ENCODE measurements at regions not wholly inside any gene's neighbourhood (a gene's known extent, or its start where the extent isn't known, plus 50 kb on each side); places are given as distances from the start of the nearest gene placed in this dataset.

DNA sequence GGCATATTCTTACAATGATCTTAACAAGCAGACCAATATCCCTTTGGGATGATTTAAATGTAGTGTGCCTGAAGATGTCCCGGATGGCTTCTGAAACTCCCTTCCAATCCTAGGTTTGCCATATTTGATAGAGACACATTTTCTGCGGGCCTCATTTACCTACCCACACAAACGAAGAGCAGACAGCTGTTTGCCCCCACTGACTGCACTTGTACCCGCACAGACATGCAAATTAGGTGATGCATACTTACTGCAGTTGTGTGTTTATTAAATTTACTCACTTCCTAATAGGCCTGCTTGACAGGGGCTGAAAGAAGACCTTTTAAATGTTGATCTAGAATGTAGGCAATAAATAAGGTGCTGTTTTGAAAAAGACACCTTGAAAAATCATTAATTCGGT lies 257.9 kb upstream of the RRP15 start:
- no peaks in the 10 kb centered on the region for H3K36me3 ChIP-seq (replicated peaks)
- no peak overlapping the region for H3K27ac ChIP-seq
- H3K27me3 ChIP-seq (replicated peaks): no peaks in the 10 kb centered on the region
- H3K4me3 ChIP-seq (ENCODE audit: low read depth, low read length): no peak overlapping the region
- DNase-seq: no peak
- in situ Hi-C loops (cut with HindIII; ENCODE audit: low pct_ligation_motif_present, low sequenced_read_pairs): no loop called here
- TF ChIP-seq CTCF (IDR thresholded peaks at IDR 0.05; ENCODE audit: low read depth, low read length, missing control alignments): no peak

- no peaks in the 10 kb centered on the region for H3K27me3 ChIP-seq (replicated peaks)
- no peak for TF ChIP-seq CTCF (IDR thresholded peaks at IDR 0.05; ENCODE audit: low read depth, low read length, missing control alignments)
- no peak overlapping the region for H3K27ac ChIP-seq
- in situ Hi-C loops (cut with HindIII; ENCODE audit: low pct_ligation_motif_present, low sequenced_read_pairs): no loop called here
- no peak for DNase-seq
- H3K4me3 ChIP-seq (ENCODE audit: low read depth, low read length): no peak overlapping the region
- no peaks in the 10 kb centered on the region for H3K36me3 ChIP-seq (replicated peaks)
These were observed 254.2 kb upstream of the RRP15 start for GRCh38 chr1:218030846-218031245.

DNA sequence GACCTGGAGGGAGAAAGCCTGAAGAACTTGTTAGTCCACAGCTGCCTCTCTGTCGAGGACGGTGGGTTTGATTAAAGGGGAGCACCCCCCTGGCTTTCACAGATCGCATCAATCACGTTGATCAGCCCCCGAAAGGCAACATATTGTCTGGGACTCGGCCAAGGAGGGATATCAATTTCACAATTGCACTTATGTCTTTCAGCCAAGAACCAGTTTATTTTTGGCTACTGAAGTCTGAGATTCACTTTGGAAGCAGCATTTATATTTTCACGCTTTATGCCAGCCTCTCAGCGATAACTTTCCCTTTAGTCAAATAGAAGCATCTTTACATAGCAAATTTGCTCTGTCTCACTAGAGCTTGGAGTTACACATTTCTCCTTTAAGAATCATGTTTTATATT lies 253.2 kb upstream of the RRP15 start:
- H3K27ac ChIP-seq: no peak overlapping the region
- no peaks in the 10 kb centered on the region for H3K27me3 ChIP-seq (replicated peaks)
- no peak for TF ChIP-seq CTCF (IDR thresholded peaks at IDR 0.05; ENCODE audit: low read depth, low read length, missing control alignments)
- H3K4me3 ChIP-seq (ENCODE audit: low read depth, low read length): no peak overlapping the region
- DNase-seq: no peak
- in situ Hi-C loops (cut with HindIII; ENCODE audit: low pct_ligation_motif_present, low sequenced_read_pairs): no loop called here
- H3K36me3 ChIP-seq (replicated peaks): no peaks in the 10 kb centered on the region

- H3K27ac ChIP-seq: no peak overlapping the region
- H3K4me3 ChIP-seq (ENCODE audit: low read depth, low read length): no peak overlapping the region
- TF ChIP-seq CTCF (IDR thresholded peaks at IDR 0.05; ENCODE audit: low read depth, low read length, missing control alignments): no peak
- H3K27me3 ChIP-seq (replicated peaks): no peaks in the 10 kb centered on the region
- DNase-seq: no peak
- in situ Hi-C loops (cut with HindIII; ENCODE audit: low pct_ligation_motif_present, low sequenced_read_pairs): no loop called here
- no peaks in the 10 kb centered on the region for H3K36me3 ChIP-seq (replicated peaks)
These were observed 250.6 kb upstream of the RRP15 start for GRCh38 chr1:218034468-218034867.

DNA sequence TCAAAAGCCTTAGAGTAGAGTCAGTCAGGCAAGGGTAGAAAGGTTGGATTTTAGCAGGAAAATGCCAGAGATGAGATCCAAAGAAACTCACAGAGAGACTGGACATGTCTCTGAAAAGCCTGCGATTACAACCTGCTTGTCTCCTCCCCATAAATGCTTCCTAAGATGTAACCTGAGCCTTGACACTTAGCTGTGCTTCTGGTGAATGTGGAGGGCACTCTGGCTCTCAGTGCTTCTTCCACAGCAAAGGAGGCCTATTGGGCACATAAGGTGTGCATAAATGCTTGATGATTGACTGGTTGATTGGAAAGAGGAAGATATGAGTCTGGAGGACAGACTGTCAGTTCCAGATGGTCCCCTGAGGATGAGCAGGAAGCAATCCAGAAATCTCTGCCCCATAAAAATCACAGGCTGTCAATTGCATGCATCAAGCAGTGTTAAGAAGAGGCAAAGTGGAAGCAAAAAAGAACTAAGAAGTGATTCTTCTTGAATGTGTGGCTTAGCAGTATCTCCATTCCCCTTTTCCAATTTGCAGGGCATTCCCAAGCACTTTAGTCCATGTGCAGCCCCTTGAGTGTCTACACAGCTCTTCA lies 236.2 kb upstream of the RRP15 start:
- H3K27ac ChIP-seq: no peak overlapping the region
- H3K36me3 ChIP-seq (replicated peaks): no peaks in the 10 kb centered on the region
- H3K27me3 ChIP-seq (replicated peaks): no peaks in the 10 kb centered on the region
- no peak for TF ChIP-seq CTCF (IDR thresholded peaks at IDR 0.05; ENCODE audit: low read depth, low read length, missing control alignments)
- in situ Hi-C loops (cut with HindIII; ENCODE audit: low pct_ligation_motif_present, low sequenced_read_pairs): no loop called here
- H3K4me3 ChIP-seq (ENCODE audit: low read depth, low read length): no peak overlapping the region
- DNase-seq: no peak

- no peak overlapping the region for H3K4me3 ChIP-seq (ENCODE audit: low read depth, low read length)
- no peak for DNase-seq
These were observed 235.5 kb upstream of the RRP15 start for GRCh38 chr1:218049641-218050040.

More at GRCh38 chr1:218049641-218050040, 235.5 kb upstream of the RRP15 start:
- Histone ChIP-seq H3K27ac (no peak overlapping the region), H3K27me3 (replicated peaks) (no peaks in the 10 kb centered on the region), H3K36me3 (replicated peaks) (no peaks in the 10 kb centered on the region)
- TF ChIP-seq CTCF (IDR thresholded peaks at IDR 0.05; ENCODE audit: low read depth, low read length, missing control alignments): no peak
- in situ Hi-C loops (cut with HindIII; ENCODE audit: low pct_ligation_motif_present, low sequenced_read_pairs): no loop called here
